Tongue (tissue), 1 donor: ENCODE measurements at regions not wholly inside any gene's neighbourhood (a gene's known extent, or its start where the extent isn't known, plus 50 kb on each side); places are given as distances from the start of the nearest gene placed in this dataset.

Source experiments
- DNase-seq: peaks from one replicate; pipeline ENCODE4 v3.0.0-alpha.2; 2015

GRCh38 chr20:39619271-39619785 is 657.2 kb downstream of the DHX35 start:
- no peak for DNase-seq

DNA sequence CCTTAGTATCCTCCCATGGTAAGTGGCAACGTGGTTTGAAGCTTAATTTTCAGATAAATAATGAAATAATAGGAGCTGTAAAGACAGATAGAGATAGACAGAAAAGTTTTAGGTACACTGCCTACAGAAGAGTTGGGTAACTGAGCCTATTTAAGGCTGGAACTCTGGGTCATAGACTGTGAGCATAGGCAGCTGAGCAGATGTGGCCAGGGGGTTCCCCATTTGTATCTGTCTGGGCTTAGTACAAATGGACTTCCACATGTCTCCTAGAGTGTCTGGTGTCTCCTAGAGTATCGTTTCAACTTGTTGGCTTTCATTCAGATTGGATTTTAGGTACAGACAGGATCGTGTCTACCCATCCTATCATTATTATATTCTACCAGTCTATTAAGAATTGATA is 649.8 kb downstream of the DHX35 start:
- DNase-seq: no peak

- no peak for DNase-seq
Observed at GRCh38 chr20:39607141-39607540, 645.0 kb downstream of the DHX35 start.

DNA sequence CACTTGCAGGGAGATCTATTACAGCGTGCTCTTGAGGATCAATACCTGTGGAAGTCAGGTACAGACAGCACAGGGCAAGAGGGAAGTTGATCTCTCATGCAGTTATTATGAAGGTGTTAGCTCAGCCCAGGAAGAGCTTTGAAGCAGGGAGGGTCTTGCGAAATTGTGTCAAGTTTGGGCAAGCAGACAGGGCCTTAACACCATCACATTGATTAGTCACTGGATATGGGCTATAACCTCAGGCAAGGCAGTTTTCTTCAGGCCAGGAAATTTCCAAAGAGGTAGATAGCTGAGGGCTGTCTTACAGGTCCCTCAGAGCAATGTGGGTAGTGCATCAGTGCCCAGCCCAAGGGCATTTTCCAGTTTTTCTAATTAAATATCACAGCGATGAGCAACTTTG is 643.8 kb downstream of the DHX35 start:
- DNase-seq: no peak

GRCh38 chr20:39605361-39605760 is 643.2 kb downstream of the DHX35 start:
- no peak for DNase-seq

- no peak for DNase-seq
Observed at GRCh38 chr20:39603219-39603618, 641.1 kb downstream of the DHX35 start.

GRCh38 chr20:39602649-39603048 is 640.5 kb downstream of the DHX35 start:
- no peak for DNase-seq

DNA sequence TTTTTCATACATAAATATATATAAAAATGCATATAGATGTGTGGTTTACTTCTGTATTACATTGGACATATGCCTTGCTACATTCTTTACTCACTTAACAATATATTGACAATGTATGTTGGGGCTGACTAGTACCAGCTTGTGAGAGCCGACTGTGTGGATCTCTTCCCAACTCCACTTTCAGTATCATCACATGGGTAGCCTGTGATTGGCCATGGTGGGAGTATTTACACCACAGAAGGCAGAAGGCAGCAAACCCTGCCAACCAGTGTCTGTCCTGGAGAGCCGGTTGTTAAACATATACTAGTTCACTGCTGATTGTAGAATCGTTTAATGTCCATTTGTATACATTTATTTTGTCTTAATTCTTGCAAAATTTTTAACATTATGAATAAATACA is 638.7 kb downstream of the DHX35 start:
- no peak for DNase-seq

GRCh38 chr20:39600156-39600555 is 638.0 kb downstream of the DHX35 start:
- no peak for DNase-seq

GRCh38 chr20:39596554-39596953 is 634.4 kb downstream of the DHX35 start:
- DNase-seq: no peak

DNA sequence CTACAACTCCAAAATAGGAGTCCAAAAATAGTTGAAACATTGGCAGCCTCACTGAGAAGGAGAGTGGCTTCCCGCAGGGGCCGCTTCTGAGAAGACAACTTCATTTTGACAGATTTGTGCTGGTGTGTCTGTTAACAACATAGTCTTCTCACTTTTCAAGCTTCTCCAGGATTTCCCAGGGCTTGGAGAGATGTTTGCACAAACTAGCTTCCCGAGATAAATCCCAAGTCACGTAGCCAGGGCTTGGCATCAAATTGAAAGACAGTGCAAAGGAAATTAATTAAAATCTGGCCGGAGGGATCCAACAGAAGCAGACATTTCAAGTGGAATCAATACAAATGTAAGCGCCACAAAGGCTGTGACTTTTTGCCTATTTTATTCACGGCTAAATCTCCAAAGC is 630.2 kb downstream of the DHX35 start:
- no peak for DNase-seq

DNA sequence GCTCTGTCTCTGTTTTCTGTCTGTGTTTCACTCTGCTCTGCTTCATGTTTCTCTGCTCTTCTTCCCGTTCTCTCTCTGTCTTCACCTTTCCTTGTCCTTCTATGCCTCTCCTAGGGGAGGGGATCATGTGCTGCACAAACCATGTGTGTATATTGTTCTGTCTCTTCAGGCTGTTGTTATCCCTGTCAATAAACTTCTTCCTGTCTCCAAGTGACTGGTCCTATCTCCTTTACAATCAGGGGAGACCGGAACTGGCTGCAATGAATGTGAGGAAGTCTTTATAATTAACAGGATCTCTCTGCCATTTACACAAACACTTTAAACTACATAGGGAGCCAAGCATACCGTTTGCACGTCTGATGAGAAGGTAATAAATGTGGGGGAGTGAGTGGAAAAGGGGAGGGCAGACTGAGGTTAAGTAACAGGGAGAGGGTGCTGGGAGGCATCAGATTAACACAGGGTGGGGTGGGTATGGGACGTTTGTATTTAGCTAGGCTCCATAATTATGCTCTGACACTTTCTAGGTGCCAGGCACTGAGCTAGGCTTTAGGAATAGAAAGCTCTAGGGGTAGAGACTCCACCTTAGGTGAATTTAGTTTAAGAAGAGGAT is 626.1 kb downstream of the DHX35 start:
- DNase-seq: no peak

DNA sequence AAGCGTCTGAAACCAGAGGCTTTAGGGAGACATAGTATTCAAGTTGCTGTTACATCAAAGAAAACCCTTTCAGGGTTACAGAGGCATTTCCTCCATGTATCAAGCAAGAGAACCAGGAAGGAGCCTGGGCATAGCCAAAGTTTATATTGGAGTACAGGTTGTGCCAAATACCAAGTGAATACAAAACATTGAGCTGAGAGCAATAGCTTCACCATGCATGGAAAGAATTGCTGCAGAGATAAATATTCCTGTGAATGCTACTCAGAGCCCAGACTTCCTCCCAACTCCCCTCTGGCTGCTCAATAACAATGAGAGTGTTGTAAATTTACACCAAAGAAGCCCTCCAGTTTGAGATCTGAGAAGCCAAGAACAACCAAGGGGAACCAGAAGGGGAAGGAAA is 618.9 kb downstream of the DHX35 start:
- peak; percentile 9 for DNase-seq

GRCh38 chr20:39576771-39577170 is 614.6 kb downstream of the DHX35 start:
- no peak for DNase-seq

DNA sequence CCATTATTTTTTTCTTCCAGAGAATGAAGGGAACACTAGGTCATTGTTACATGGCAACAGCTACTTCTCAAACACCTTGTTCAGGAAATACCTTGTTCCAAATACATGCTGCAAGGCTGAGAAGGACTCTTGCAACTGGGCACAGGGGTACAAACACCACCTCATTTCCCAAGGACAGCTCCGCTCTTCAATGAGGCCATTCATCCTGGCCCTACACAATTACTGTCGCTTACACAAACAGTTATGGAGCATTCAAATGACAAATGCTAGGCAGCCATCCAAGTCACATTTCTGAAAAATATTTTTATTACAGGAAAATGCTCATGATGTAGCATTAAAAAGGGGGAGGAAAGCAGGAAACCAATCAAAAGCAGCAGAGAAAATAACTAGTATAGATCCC is 611.9 kb downstream of the DHX35 start:
- no peak for DNase-seq

- DNase-seq: no peak
Observed at GRCh38 chr20:39571171-39571570, 609.0 kb downstream of the DHX35 start.

DNA sequence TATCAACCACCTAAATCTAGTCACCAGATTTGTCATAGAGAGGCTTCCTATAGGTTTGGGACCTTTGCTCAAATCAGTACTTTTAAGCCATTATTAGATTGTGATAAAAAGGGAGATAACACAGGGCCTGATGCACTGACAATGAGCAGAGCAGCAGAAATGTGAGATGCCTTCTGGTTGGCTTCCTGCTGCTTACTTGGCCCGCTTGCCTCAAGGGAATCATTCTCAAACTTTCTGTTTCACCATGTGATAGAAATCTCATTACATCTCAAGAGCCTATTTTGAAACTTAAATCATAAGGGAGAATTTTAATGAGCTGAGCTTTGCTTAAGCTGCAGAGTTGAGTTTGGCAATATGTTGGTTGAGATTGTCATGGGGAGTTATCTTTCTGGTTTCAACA is 606.0 kb downstream of the DHX35 start:
- DNase-seq: no peak

DNA sequence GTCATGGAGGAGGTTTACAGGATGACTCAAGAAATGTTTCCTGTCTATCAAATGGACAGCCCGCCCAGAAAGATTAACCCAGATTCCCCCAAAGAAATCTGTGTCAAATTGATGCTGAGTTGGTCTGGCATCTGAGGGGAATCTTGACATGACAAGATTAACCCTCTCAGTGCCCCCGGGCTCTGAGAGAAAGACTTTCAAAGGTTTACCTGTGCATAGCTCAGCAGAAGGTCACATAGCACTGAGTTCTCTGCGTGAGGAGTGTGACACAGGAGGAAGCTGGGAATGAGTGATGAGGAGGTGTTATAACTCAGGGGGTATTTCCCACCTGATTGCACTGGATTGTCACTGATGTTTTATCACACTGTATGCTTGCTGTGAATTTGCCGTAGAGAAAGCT is 601.2 kb downstream of the DHX35 start:
- no peak for DNase-seq

DNA sequence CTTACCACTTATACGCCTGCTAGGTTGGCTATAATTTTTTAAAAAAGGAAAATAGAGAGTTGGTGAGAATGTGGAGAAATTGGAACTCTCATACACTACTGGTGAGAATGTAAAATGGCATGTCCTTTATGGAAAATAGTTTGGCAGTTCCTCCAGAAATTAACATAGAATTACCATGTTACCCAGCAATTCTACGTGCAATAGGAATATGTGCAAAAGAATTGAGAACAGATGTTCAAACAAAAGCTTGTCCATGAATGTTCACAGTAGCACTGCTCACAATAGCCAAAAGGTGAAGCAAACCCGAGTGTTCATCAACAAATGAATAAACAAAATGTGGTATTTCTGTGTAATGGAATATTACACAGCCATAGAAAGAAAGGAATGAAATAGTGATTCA is 592.2 kb downstream of the DHX35 start:
- no peak for DNase-seq

GRCh38 chr20:39553120-39553519 is 591.0 kb downstream of the DHX35 start:
- no peak for DNase-seq

DNA sequence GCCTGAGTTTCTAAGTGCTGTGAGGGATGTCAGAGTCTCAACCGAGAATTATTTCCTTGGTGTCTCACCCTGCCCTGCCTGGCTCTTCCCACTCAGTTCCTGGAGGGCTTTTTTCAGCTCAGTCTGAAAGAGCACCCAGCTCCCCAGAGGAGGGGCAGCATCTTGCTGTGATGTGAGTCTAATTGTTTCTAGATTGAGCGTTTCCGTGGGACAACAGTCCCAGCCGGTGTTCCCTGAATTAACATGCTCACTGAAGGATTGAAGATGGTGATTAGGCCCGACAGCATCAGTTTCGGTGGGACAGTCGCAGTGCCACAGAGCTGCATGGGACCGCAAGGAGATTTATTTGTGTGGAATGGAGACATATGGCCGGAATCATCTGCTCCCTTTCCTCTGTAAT is 587.6 kb downstream of the DHX35 start:
- no peak for DNase-seq

GRCh38 chr20:39547546-39548408 is 585.6 kb downstream of the DHX35 start:
- no peak for DNase-seq

DNA sequence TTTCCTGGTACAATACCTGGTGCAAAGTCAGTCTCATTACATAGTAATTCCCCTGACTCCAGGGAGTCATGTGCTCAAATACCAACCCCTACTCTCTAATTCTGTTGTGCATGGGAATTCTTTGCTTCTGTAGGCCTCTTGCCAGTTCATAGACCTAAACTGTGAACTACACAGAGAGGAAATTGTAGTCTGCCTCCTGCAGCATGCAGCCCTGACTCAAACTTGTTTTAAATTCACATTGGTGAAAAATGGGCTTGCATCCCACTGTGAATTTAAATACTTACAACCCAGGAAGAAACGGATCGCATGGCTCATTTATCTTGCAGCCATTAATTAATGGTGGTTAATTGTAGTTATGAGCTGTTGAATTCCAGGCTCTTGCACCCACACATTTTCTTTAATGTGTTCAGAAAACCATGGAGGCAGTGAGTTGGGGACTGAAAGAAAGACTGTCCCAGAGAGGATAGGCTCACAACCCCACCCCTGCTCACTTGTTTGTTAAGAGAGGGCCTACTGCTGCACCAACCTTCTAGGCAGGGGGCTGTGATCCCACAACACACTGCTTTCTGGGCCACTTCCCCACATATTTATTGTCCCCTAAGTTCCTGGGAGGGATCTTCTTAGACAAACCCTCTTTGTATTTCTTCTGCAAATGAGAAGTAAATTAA is 579.1 kb downstream of the DHX35 start:
- no peak for DNase-seq
